ENCODE measurements at regions not wholly inside any gene's neighbourhood (a gene's known extent, or its start where the extent isn't known, plus 50 kb on each side); places are given as distances from the start of the nearest gene placed in this dataset.

GRCh38 chr19:31559494-31559893, 210.3 kb upstream of the TSHZ3 start:
- TF ChIP-seq ZNF274 (IDR thresholded peaks at IDR 0.05; ENCODE audit: low read depth, low read length), result no peak
- TF ChIP-seq YY1 (IDR thresholded peaks at IDR 0.05; ENCODE audit: insufficient read depth, insufficient read length), result no peak
